GM12873 (cell line): ENCODE measurements at regions not wholly inside any gene's neighbourhood (a gene's known extent, or its start where the extent isn't known, plus 50 kb on each side); places are given as distances from the start of the nearest gene placed in this dataset.

Experiments used
- CTCF ChIP-seq: IDR thresholded peaks from 2 replicates; pipeline ENCODE4 v1.5.1; 2012; ENCODE audit warnings: low read depth, mild to moderate bottlenecking, moderate library complexity, low read length, control low read depth; ENCODE audit not compliant: insufficient read depth; ENCODE audit errors: missing control alignments

- TF ChIP-seq CTCF, result no peak
These were observed 376.7 kb upstream of the ADGRL2 start for GRCh38 chr1:81424061-81424460.

- no peak for TF ChIP-seq CTCF
These were observed 380.0 kb upstream of the ADGRL2 start for GRCh38 chr1:81420760-81421159.

DNA sequence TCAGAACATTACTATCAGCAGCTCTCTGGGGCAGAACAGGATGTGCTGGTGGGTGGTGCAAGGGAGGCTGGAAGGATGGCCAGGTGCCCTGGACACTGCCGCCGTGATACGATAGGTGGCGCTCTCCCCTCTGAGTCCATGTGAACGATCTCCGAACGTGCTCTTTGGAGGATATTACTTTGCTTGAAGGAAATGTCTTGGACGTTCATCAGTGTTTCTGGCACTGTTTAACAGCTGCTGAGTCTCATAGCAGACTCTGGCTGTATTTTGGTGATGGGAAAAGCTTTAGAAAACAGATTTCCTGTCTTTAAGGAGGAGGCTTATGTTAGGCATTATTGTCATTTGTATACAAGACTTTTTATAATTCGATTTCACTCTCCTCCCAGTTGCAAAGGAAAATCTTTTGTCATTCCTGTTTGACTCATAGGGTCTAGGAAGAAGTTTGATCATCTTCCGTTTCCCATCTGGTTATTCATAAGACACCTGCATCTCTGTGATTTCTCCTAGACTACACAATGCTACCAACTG is 386.2 kb upstream of the ADGRL2 start:
- peak; percentile 92 for TF ChIP-seq CTCF

DNA sequence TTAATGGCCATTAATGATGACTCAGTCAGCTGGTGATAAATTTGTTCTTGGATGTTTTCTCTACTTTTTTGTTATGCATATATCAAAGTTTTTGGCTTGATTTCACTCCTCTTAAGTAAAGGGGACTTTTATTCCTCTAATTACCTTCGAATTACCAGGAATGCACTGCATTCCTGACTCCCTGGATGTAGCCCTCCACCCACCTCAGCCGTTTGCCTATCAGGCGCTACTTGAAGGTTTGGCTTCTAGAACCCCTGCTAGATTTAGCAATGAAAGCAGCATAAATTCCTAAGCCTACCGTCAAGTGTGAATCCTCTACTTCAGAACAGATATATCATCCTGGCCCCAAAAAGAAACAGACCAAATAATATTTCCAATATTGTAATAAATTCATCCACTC is 387.8 kb upstream of the ADGRL2 start:
- TF ChIP-seq CTCF, result no peak

- TF ChIP-seq CTCF, result no peak
These were observed 389.8 kb upstream of the ADGRL2 start for GRCh38 chr1:81410941-81411340.

DNA sequence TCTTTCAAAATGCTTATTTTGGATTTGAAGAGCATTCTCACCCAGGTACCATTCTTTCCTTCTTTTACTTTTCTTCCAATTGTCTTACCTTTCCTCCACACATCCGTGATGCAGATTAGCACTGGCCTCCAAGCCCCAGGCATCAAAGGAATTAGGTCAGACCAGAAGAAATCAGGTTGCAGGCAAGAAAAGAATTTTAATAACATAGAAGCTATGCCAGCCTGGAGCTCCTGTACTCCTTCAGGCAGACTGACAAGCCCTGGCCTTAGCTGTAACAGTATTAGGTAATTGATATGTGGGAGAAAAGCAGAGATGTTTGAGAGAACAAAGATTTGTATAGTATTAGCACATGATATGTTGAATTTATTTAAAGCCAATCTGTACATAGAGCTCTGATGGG is 390.4 kb upstream of the ADGRL2 start:
- TF ChIP-seq CTCF, result no peak

- no peak for TF ChIP-seq CTCF
These were observed 390.9 kb upstream of the ADGRL2 start for GRCh38 chr1:81409780-81410274.
